ENCODE measurements at regions not wholly inside any gene's neighbourhood (a gene's known extent, or its start where the extent isn't known, plus 50 kb on each side); places are given as distances from the start of the nearest gene placed in this dataset.

GRCh38 chr5:160488394-160489325 lies 67.0 kb downstream of the PTTG1 start:
- H2AFZ ChIP-seq = no peak overlapping the region
- Mint-ChIP-seq H3K27me3 (ENCODE audit: insufficient read depth, low read depth, poor library complexity) (no peaks in the 10 kb centered on the region), H3K4me3 (no peak overlapping the region), H3K4me1 (peaks cover 27% of the 10 kb centered on the region), H3K9me3 (no peaks in the 10 kb centered on the region), H3K36me3 (ENCODE audit: low read depth) (no peaks in the 10 kb centered on the region), H3K27ac (no peak overlapping the region)
- no peak for ATAC-seq
- no peaks in the 10 kb centered on the region for H3K27me3 ChIP-seq (ENCODE audit: insufficient read depth)
- no peak for TF ChIP-seq STAT1 (IDR thresholded peaks at IDR 0.05; ENCODE audit: unreplicated experiment)
- TF ChIP-seq EZH2phosphoT487 (IDR thresholded peaks at IDR 0.05; ENCODE audit: unreplicated experiment) = no peak
- no peak for TF ChIP-seq ZNF462 (CRISPR knock-in tag; IDR thresholded peaks at IDR 0.05)
- TF ChIP-seq POLR2AphosphoS5 (IDR thresholded peaks at IDR 0.05; ENCODE audit: low read depth) = no peak
- TF ChIP-seq ZNF331 (CRISPR knock-in tag; IDR thresholded peaks at IDR 0.05; ENCODE audit: low read depth) = no peak
- no peak for TF ChIP-seq EZH2 (IDR thresholded peaks at IDR 0.05; ENCODE audit: low read depth, unreplicated experiment)
- no peak for TF ChIP-seq JUNB (IDR thresholded peaks at IDR 0.05; ENCODE audit: unreplicated experiment)
- no peak for TF ChIP-seq CTCF (conservative IDR thresholded peaks at IDR 0.05; ENCODE audit: low read depth in 2 of 2)
- TF ChIP-seq REST (IDR thresholded peaks at IDR 0.05; ENCODE audit: unreplicated experiment) = no peak
- no peaks in the 10 kb centered on the region for H3F3A ChIP-seq (replicated peaks; ENCODE audit: low read depth)
- DNase-seq (ENCODE audit: low spot score) = no peak
- H3K27ac ChIP-seq (ENCODE audit: low read depth) = no peak overlapping the region
- 0 out of 2 replicates have a peak, but pooled peaks cover 3% of the 10 kb centered on the region for H3K9me2 ChIP-seq (ENCODE audit: insufficient read depth)
- no peaks in the 10 kb centered on the region for H4K20me1 ChIP-seq (replicated peaks; ENCODE audit: insufficient read depth)
- peaks cover 20% of the 10 kb centered on the region for H3K4me1 ChIP-seq (ENCODE audit: insufficient read depth)
- no peaks in the 10 kb centered on the region for H3K36me3 ChIP-seq (ENCODE audit: insufficient read depth)
- H3K4me2 ChIP-seq = no peak overlapping the region
- H3K4me3 ChIP-seq = no peak overlapping the region
- no peaks in the 10 kb centered on the region for H3K79me2 ChIP-seq (replicated peaks; ENCODE audit: insufficient read depth)

Data from GM23338 (cell line).